SU-DHL-6 (cell line): ENCODE measurements at regions not wholly inside any gene's neighbourhood (a gene's known extent, or its start where the extent isn't known, plus 50 kb on each side); places are given as distances from the start of the nearest gene placed in this dataset.

Experiments
- EZH2phosphoT487 ChIP-seq: fragments of 200-600 bp; sonication (generic), shearing (Covaris generic); conservative IDR thresholded peaks from 2 replicates; pipeline ENCODE4 v1.6.1; 2018; ENCODE audit warnings: mild to moderate bottlenecking, antibody characterized with exemption, low read length, moderate library complexity, mixed read lengths
- TF ChIP-seq, protein P1 (sequence below): fragments of 200-600 bp; sonication (generic); IDR thresholded peaks from one replicate; pipeline ENCODE4 v1.5.1; 2017; ENCODE audit warnings: antibody characterized with exemption, mild to moderate bottlenecking, low read length, moderate library complexity; ENCODE audit not compliant: insufficient read depth, poor library complexity, severe bottlenecking

DNA sequence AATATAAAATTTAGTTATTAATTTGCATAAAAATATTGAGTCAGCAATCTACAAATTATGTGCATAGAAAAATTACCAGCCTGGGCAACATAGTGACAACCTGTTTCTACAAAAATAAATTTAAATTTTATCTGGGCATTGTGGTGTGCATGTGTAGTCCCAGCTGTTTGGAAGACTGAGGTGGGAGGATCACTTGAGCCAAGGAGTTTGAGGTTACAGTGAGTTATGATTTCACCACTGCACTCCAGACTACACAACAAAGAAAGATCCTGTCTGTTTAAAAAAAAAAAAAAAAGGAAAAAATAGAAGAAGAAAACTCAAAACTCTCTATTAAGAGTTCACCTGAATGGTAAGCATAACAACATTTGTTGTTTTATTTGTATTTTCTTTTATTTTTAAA is 1048.4 kb upstream of the CDH2 start:
- TF ChIP-seq, protein P1, sequence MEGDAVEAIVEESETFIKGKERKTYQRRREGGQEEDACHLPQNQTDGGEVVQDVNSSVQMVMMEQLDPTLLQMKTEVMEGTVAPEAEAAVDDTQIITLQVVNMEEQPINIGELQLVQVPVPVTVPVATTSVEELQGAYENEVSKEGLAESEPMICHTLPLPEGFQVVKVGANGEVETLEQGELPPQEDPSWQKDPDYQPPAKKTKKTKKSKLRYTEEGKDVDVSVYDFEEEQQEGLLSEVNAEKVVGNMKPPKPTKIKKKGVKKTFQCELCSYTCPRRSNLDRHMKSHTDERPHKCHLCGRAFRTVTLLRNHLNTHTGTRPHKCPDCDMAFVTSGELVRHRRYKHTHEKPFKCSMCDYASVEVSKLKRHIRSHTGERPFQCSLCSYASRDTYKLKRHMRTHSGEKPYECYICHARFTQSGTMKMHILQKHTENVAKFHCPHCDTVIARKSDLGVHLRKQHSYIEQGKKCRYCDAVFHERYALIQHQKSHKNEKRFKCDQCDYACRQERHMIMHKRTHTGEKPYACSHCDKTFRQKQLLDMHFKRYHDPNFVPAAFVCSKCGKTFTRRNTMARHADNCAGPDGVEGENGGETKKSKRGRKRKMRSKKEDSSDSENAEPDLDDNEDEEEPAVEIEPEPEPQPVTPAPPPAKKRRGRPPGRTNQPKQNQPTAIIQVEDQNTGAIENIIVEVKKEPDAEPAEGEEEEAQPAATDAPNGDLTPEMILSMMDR: no peak
- no peak for TF ChIP-seq EZH2phosphoT487
